AG10803 (cell line): ENCODE measurements at regions not wholly inside any gene's neighbourhood (a gene's known extent, or its start where the extent isn't known, plus 50 kb on each side); places are given as distances from the start of the nearest gene placed in this dataset.
A peak's percentile ranks its signal among the peaks of the same experiment; 100 is the strongest.

Experiments used
- DNase-seq: peaks from one replicate; pipeline ENCODE4 v3.0.0; 2010; ENCODE audit warnings: low read depth
- H3K4me3 ChIP-seq: 2 replicates; pipeline ENCODE4 v1.5.1; 2011; ENCODE audit warnings: mild to moderate bottlenecking, low read length, control low read depth
- TF ChIP-seq, protein P1 (sequence below): conservative IDR thresholded peaks from 2 replicates; pipeline ENCODE4 v1.5.1; 2011; ENCODE audit warnings: mild to moderate bottlenecking, low read length, control low read depth, inconsistent platforms

DNA sequence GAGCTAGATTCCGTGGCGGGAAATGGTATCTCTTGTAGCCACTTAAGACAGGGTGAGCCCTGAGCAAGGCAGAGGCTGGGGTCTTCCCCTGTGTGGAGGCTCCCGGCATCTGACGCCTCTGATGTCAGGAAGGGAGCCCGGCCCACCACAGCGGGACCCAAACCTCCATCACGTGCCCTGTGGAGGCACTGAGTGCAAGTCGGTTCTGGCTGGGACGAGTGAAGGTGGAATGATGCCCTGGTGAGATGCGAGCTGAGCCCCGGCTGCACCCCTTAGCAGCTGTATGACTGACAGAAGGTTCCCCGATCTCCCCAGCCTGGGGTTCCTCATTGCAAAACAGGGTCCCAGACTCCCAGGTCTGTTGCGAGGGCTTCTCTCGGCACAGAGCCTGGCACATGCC lies 187.4 kb upstream of the TNRC6C start:
- TF ChIP-seq, protein P1, sequence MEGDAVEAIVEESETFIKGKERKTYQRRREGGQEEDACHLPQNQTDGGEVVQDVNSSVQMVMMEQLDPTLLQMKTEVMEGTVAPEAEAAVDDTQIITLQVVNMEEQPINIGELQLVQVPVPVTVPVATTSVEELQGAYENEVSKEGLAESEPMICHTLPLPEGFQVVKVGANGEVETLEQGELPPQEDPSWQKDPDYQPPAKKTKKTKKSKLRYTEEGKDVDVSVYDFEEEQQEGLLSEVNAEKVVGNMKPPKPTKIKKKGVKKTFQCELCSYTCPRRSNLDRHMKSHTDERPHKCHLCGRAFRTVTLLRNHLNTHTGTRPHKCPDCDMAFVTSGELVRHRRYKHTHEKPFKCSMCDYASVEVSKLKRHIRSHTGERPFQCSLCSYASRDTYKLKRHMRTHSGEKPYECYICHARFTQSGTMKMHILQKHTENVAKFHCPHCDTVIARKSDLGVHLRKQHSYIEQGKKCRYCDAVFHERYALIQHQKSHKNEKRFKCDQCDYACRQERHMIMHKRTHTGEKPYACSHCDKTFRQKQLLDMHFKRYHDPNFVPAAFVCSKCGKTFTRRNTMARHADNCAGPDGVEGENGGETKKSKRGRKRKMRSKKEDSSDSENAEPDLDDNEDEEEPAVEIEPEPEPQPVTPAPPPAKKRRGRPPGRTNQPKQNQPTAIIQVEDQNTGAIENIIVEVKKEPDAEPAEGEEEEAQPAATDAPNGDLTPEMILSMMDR = no peak
- no peak overlapping the region for H3K4me3 ChIP-seq
- no peak for DNase-seq

DNA sequence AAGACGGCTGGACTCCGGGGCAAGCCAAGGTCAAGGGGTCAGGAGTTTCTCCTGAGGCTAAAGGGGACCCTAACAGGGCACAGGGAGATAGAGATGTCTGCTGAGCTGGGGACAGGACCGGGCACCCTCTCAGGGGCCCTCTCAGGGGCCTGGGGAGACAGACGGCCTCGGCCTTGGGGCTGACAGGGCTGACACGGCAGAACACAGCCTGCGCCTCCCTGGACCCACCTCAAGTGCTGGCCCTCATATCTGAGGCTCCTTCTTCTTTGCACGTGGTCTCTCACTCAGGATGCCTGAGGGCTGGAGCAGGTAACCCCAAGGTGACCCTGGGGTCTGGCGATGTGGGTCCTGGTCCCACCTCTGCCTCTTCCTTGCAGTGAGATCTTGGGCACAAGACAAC lies 186.9 kb upstream of the TNRC6C start:
- no peak for DNase-seq
- no peak overlapping the region for H3K4me3 ChIP-seq
- TF ChIP-seq, protein P1 = no peak

DNA sequence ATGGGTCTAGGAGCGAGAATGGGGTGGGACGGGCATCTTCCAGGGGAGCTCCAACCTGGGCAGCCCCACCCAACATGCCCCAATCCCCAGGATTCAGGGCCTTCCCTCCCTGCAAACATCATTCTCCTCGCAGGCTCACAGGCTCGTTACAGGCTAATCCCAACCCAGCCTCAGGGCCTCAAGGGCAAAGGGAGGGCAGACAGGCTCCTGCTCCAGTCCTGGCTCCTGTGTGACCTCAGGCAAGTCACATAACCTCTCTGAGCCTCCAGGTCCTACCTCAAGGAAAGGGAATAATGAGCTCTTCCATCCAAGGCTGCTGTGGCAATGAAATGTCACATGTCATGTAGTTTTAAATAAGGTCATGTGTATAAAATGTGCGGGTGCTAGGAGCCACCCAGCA lies 186.5 kb upstream of the TNRC6C start:
- TF ChIP-seq, protein P1 = no peak
- no peak for DNase-seq
- H3K4me3 ChIP-seq = no peak overlapping the region

DNA sequence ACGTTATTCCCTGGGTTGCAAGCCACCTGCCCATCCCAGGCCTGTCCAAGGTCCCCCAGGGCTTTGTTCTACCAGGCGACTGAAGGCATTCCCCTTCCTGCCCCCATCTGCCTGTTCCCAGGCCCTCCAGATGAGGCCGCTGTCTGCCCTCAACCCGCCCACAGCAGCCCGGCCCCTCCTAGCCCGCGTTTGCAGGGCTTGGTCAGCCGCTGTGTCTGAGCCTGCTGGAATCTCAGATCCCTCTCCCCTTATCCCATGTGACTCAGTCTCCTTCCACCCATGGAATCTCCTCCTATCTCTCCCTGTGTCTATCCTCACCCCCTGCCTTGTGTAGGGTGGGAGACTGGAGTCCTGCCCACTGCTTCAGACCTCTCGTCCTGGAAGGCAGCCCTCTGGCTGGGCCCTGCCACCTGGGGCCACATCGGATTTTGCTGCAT lies 186.0 kb upstream of the TNRC6C start:
- no peak overlapping the region for H3K4me3 ChIP-seq
- TF ChIP-seq, protein P1 = peak; percentile 65
- peak; percentile 39 for DNase-seq

DNA sequence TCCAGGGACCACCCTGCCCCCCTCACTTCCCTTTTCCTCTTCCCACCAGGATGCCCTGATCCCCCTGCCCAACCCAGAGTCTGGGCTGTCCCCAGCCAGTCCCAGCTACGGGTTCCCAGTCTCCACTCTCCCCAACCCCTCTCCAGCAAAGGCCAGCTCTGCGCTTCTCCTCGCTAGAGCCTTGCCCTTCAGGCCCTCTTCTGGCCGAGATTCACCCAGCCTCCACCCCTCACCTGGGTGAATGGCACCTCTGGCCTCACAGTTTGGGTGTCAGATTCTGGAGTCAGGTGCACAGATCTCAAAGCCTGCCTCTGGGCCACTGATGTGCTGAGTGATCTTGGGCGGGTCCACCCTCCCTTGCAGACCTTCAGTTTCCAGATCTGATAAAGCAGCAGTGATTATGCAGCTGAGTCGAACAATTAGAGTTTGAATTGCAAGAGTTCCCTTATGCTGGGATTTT lies 185.6 kb upstream of the TNRC6C start:
- TF ChIP-seq, protein P1 = no peak
- no peak for DNase-seq
- no peak overlapping the region for H3K4me3 ChIP-seq

DNA sequence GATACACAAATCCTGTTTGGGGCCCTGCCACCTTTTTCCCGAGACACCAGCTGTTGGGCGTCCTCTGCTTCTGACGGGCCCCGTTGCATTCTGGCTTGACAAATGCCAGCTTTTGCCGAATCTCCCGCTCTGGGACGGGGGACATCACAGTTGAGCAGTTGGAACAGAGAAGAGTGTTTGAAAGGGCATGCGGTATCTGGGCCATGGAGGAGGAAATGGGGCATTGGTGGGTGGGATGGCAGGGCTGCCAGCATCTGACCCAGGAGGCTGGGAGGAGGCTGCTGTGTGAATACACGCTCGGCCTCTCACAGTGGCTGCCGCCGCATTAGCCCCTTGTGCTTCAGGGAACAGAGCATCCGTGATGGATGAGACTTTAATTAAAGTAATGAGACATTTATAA lies 184.3 kb upstream of the TNRC6C start:
- H3K4me3 ChIP-seq = no peak overlapping the region
- DNase-seq = no peak
- TF ChIP-seq, protein P1 = no peak

DNA sequence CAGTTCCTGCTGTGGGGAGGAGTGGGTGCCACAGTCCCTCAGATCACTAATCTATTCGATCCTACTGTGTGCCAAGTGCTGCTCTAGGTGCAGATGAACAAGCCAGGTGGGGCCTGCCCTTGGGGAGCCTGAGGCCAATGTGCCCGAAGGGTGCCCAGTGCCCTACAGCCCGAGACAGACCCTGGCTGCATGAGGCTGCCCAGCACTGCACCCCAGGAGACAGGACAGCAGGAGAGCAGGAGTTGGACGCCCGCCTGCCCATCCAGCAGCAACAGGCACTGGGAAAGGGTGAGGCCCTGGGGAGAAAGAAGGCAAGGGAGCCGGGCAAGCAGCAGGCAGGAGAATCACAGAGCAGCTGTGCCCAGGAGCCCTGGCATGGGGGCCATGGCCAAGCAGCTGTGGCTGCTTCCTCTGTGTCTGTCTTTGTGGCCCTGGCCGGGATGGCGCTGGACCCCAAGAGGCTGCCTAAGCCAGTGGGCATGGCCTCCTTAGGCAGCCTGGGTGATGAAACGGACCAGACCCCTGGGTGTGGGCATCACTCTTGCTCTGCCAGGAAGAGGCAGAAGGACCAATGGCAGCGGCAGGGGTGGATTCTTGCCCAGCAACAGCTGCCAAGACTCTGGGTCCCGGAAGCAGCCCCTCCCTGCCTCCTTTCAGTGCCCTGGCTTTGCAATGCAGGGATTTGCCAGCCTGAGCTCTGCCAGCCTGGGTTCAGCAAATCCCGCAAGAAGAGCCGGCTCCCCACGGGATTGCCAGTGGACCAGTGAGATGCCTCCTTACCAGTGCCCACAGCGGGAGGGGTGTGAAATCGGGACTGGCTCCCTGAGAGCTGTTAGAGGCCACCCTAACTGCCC lies 179.6 kb upstream of the TNRC6C start:
- H3K4me3 ChIP-seq = no peak overlapping the region
- TF ChIP-seq, protein P1 = no peak
- DNase-seq = peak; percentile 22
